ENCODE measurements at regions not wholly inside any gene's neighbourhood (a gene's known extent, or its start where the extent isn't known, plus 50 kb on each side); places are given as distances from the start of the nearest gene placed in this dataset.

DNA sequence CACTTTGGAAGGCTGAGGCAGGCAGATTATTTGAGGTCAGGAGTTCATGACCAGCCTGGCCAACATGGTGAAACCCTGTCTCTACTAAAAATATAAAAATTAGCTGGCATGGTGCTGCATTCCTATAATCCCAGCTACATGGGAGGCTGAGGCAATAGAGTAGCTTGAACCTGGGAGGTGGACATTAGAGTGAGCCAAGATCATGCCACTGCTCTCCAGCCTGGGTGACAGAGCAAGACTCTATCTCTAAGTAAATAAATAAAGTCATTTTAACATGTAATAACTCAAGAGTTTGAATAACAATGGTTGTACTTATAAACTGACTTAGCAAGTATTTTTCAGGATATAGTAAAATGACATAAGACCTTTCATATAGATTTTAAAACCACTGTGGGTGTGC lies 169.3 kb upstream of the FN1 start:
- Mint-ChIP-seq H3K4me1 (no peaks in the 10 kb centered on the region), H3K4me3 (no peak overlapping the region), H3K27me3 (peaks cover 0 to 4% (median 0%) of the 10 kb centered on the region in 5 donors), H3K9me3 (peaks cover 0 to 4% (median 0%) of the 10 kb centered on the region in 11 donors), H3K36me3 (no peaks in the 10 kb centered on the region), H3K27ac (no peak overlapping the region)
- Histone ChIP-seq H3K27me3 (ENCODE audit: control insufficient read depth in 2 of 2, insufficient read depth in 2 of 2, low read length in 2 of 2) (no peaks in the 10 kb centered on the region), H3K27ac (ENCODE audit: low read depth, low read length) (no peak overlapping the region), H3K4me3 (ENCODE audit: low read length) (no peak overlapping the region), H3K36me3 (ENCODE audit: control insufficient read depth in 2 of 3, insufficient read depth in 3 of 3, low read length in 3 of 3) (no peaks in the 10 kb centered on the region), H3K9me3 (ENCODE audit: control insufficient read depth in 2 of 3, low read length in 3 of 3) (no peaks in the 10 kb centered on the region), H3K4me1 (ENCODE audit: control insufficient read depth in 2 of 2, insufficient read depth in 2 of 2, low read length in 2 of 2) (no peaks in the 10 kb centered on the region)
- intact Hi-C loops (cut with micrococcal nuclease), result no loop called here
- ChIA-PET CTCF (no interaction called here), POLR2A (no interaction called here)
- no peak for ATAC-seq
- DNase-seq, result no peak

DNA sequence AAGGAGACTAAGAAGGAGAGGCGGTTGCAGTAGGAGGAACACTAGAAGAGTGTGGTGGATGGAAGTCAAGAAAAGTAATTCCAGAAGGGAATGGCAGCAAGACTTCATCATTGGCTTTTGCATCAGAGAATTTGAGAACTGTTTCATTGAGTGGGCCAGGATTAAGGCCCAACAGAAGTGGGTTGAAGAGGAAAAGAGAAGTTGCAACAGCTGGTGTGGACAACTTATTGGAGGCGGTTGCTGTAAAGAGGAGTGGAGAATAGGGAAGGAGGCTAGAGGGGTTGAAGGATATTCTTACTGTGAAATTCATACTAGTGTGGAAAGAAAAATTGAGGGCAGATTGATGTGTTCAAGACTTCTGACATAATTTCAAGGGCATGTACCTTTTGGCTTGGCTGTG lies 168.7 kb upstream of the FN1 start:
- Mint-ChIP-seq H3K27ac (no peak overlapping the region), H3K27me3 (peaks cover 0 to 4% (median 0%) of the 10 kb centered on the region in 5 donors), H3K9me3 (peaks cover 0 to 4% (median 0%) of the 10 kb centered on the region in 11 donors), H3K36me3 (no peaks in the 10 kb centered on the region), H3K4me1 (no peaks in the 10 kb centered on the region), H3K4me3 (no peak overlapping the region)
- ATAC-seq (no peak), DNase-seq (no peak)
- Histone ChIP-seq H3K4me3 (ENCODE audit: low read length) (no peak overlapping the region), H3K27me3 (ENCODE audit: control insufficient read depth in 2 of 2, insufficient read depth in 2 of 2, low read length in 2 of 2) (no peaks in the 10 kb centered on the region), H3K9me3 (ENCODE audit: control insufficient read depth in 2 of 3, low read length in 3 of 3) (no peaks in the 10 kb centered on the region), H3K4me1 (ENCODE audit: control insufficient read depth in 2 of 2, insufficient read depth in 2 of 2, low read length in 2 of 2) (no peaks in the 10 kb centered on the region), H3K27ac (ENCODE audit: low read depth, low read length) (no peak overlapping the region), H3K36me3 (ENCODE audit: control insufficient read depth in 2 of 3, insufficient read depth in 3 of 3, low read length in 3 of 3) (no peaks in the 10 kb centered on the region)
- ChIA-PET POLR2A (no interaction called here), CTCF (no interaction called here)
- intact Hi-C loops (cut with micrococcal nuclease), result no loop called here

DNA sequence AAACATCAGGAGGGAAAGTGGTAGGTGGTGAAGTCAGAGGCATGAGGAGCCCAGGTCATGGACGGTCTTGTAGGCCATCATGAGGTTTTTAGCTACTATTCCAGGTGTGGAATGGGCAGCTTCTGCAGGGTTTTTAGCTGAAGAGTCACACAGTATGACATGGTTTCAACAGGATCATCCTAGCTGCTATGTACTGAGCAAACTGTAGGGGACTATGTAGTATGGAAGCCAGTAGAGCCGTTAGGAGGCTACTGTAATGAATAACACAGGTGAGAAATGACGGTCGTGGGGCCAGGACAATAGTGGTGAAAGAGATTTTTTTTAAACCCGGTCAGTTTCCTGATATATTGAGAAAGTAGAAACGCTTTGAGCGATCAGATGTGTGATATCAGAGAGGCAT lies 167.6 kb upstream of the FN1 start:
- Histone ChIP-seq H3K27ac (ENCODE audit: low read depth, low read length) (no peak overlapping the region), H3K9me3 (ENCODE audit: control insufficient read depth in 2 of 3, low read length in 3 of 3) (no peaks in the 10 kb centered on the region), H3K4me1 (ENCODE audit: control insufficient read depth in 2 of 2, insufficient read depth in 2 of 2, low read length in 2 of 2) (no peaks in the 10 kb centered on the region), H3K27me3 (ENCODE audit: control insufficient read depth in 2 of 2, insufficient read depth in 2 of 2, low read length in 2 of 2) (no peaks in the 10 kb centered on the region), H3K36me3 (ENCODE audit: control insufficient read depth in 2 of 3, insufficient read depth in 3 of 3, low read length in 3 of 3) (no peaks in the 10 kb centered on the region), H3K4me3 (ENCODE audit: low read length) (no peak overlapping the region)
- peaks cover 0 to 4% (median 0%) of the 10 kb centered on the region in 5 donors for H3K27me3 Mint-ChIP-seq
- H3K4me3 Mint-ChIP-seq, result no peak overlapping the region
- H3K9me3 Mint-ChIP-seq, result peaks cover 0 to 4% (median 0%) of the 10 kb centered on the region in 11 donors
- no peak overlapping the region for H3K27ac Mint-ChIP-seq
- POLR2A ChIA-PET, result no interaction called here
- intact Hi-C loops (cut with micrococcal nuclease), result no loop called here
- CTCF ChIA-PET, result no interaction called here
- DNase-seq (no peak), ATAC-seq (no peak)
- H3K36me3 Mint-ChIP-seq, result no peaks in the 10 kb centered on the region
- H3K4me1 Mint-ChIP-seq, result no peaks in the 10 kb centered on the region

DNA sequence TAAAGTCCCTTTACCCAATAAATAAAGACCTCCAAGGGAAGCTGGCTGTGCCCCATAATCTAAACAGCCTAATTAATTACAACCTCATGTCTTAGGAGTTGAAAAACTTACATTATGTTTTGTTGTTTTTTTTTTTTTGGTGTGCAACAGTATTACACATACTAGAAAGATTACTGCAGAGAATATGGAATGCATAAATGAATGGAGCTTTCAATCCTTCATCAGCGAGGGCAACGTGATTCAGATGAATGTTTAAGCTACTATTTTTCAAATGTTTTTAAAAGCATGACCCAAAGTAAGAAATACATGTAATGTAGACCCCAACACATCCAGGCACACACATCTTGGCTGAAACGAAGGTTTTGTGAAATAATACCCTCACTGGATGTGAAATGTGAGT lies 167.1 kb upstream of the FN1 start:
- no peaks in the 10 kb centered on the region for H3K4me1 ChIP-seq (ENCODE audit: control insufficient read depth in 2 of 2, insufficient read depth in 2 of 2, low read length in 2 of 2)
- intact Hi-C loops (cut with micrococcal nuclease), result no loop called here
- Mint-ChIP-seq H3K36me3 (no peaks in the 10 kb centered on the region), H3K4me1 (no peaks in the 10 kb centered on the region), H3K9me3 (peaks cover 0 to 4% (median 0%) of the 10 kb centered on the region in 11 donors), H3K27ac (no peak overlapping the region), H3K4me3 (no peak overlapping the region), H3K27me3 (peaks cover 0 to 4% (median 0%) of the 10 kb centered on the region in 5 donors)
- no peaks in the 10 kb centered on the region for H3K36me3 ChIP-seq (ENCODE audit: control insufficient read depth in 2 of 3, insufficient read depth in 3 of 3, low read length in 3 of 3)
- H3K27me3 ChIP-seq (ENCODE audit: control insufficient read depth in 2 of 2, insufficient read depth in 2 of 2, low read length in 2 of 2), result no peaks in the 10 kb centered on the region
- H3K9me3 ChIP-seq (ENCODE audit: control insufficient read depth in 2 of 3, low read length in 3 of 3), result no peaks in the 10 kb centered on the region
- ATAC-seq (no peak), DNase-seq (no peak)
- H3K4me3 ChIP-seq (ENCODE audit: low read length), result no peak overlapping the region
- H3K27ac ChIP-seq (ENCODE audit: low read depth, low read length), result no peak overlapping the region
- CTCF ChIA-PET, result no interaction called here
- POLR2A ChIA-PET, result no interaction called here

- H3K4me1 Mint-ChIP-seq, result no peaks in the 10 kb centered on the region
- H3K27ac ChIP-seq (ENCODE audit: low read depth, low read length), result no peak overlapping the region
- peaks cover 0 to 4% (median 0%) of the 10 kb centered on the region in 5 donors for H3K27me3 Mint-ChIP-seq
- H3K4me1 ChIP-seq (ENCODE audit: control insufficient read depth in 2 of 2, insufficient read depth in 2 of 2, low read length in 2 of 2), result no peaks in the 10 kb centered on the region
- ATAC-seq (no peak), DNase-seq (no peak)
- no peaks in the 10 kb centered on the region for H3K27me3 ChIP-seq (ENCODE audit: control insufficient read depth in 2 of 2, insufficient read depth in 2 of 2, low read length in 2 of 2)
- no peaks in the 10 kb centered on the region for H3K9me3 ChIP-seq (ENCODE audit: control insufficient read depth in 2 of 3, low read length in 3 of 3)
- no peaks in the 10 kb centered on the region for H3K36me3 ChIP-seq (ENCODE audit: control insufficient read depth in 2 of 3, insufficient read depth in 3 of 3, low read length in 3 of 3)
- H3K27ac Mint-ChIP-seq, result no peak overlapping the region
- peaks cover 0 to 4% (median 0%) of the 10 kb centered on the region in 11 donors for H3K9me3 Mint-ChIP-seq
- ChIA-PET POLR2A (no interaction called here), CTCF (no interaction called here)
- no peak overlapping the region for H3K4me3 ChIP-seq (ENCODE audit: low read length)
- no peak overlapping the region for H3K4me3 Mint-ChIP-seq
- H3K36me3 Mint-ChIP-seq, result no peaks in the 10 kb centered on the region
- intact Hi-C loops (cut with micrococcal nuclease), result no loop called here
These were observed 166.3 kb upstream of the FN1 start for GRCh38 chr2:215601990-215602721.

- Histone ChIP-seq H3K4me1 (ENCODE audit: control insufficient read depth in 2 of 2, insufficient read depth in 2 of 2, low read length in 2 of 2) (no peaks in the 10 kb centered on the region), H3K27ac (ENCODE audit: low read depth, low read length) (no peak overlapping the region), H3K36me3 (ENCODE audit: control insufficient read depth in 2 of 3, insufficient read depth in 3 of 3, low read length in 3 of 3) (no peaks in the 10 kb centered on the region), H3K27me3 (ENCODE audit: control insufficient read depth in 2 of 2, insufficient read depth in 2 of 2, low read length in 2 of 2) (no peaks in the 10 kb centered on the region), H3K9me3 (ENCODE audit: control insufficient read depth in 2 of 3, low read length in 3 of 3) (no peaks in the 10 kb centered on the region), H3K4me3 (ENCODE audit: low read length) (no peak overlapping the region)
- Mint-ChIP-seq H3K4me3 (no peak overlapping the region), H3K27me3 (peaks cover 0 to 4% (median 0%) of the 10 kb centered on the region in 5 donors), H3K4me1 (no peaks in the 10 kb centered on the region), H3K27ac (no peak overlapping the region), H3K36me3 (no peaks in the 10 kb centered on the region), H3K9me3 (peaks cover 0 to 4% (median 0%) of the 10 kb centered on the region in 11 donors)
- ChIA-PET POLR2A (interaction anchor here (0.6 kb wide), 1 partner anchor 74 kb away, joined by 3 read pairs; no protein-coding TSS in a partner anchor), CTCF (no interaction called here)
- intact Hi-C loops (cut with micrococcal nuclease), result no loop called here
- DNase-seq (no peak), ATAC-seq (no peak)
These were observed 165.7 kb upstream of the FN1 start for GRCh38 chr2:215601526-215601925.

DNA sequence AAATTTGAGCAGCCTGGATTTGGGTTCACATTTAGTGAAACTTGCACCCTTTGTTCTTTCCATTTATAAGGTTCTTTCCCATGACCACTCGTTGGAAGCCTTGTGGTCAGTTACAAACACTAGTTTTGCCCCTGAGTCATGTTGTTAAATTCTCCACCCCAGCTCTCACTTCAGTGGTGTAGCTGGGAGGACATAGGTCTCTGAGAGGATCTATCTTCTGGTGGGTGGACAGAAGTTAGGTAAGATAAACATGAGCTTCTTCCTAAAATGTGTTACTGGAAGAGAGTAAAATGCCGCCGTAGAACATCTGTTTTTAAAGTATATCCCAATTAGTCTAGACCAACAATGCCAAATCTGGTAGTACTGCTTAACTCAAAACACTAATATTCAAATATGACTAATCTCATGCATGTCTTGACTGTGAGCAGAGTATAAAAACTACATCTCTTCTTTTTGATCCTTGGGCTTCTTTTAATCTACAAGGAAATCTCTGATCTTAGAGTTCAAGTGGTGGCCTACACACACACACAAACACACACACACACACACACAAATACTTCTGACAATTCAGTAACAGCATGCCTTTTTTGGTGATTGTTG lies 162.6 kb upstream of the FN1 start:
- H3K4me1 Mint-ChIP-seq, result no peaks in the 10 kb centered on the region
- H3K36me3 Mint-ChIP-seq, result no peaks in the 10 kb centered on the region
- ChIA-PET CTCF (no interaction called here), POLR2A (no interaction called here)
- intact Hi-C loops (cut with micrococcal nuclease), result no loop called here
- no peaks in the 10 kb centered on the region for H3K9me3 ChIP-seq (ENCODE audit: control insufficient read depth in 2 of 3, low read length in 3 of 3)
- H3K4me3 Mint-ChIP-seq, result no peak overlapping the region
- ATAC-seq (no peak), DNase-seq (no peak)
- no peaks in the 10 kb centered on the region for H3K27me3 ChIP-seq (ENCODE audit: control insufficient read depth in 2 of 2, insufficient read depth in 2 of 2, low read length in 2 of 2)
- H3K4me3 ChIP-seq (ENCODE audit: low read length), result no peak overlapping the region
- no peaks in the 10 kb centered on the region for H3K4me1 ChIP-seq (ENCODE audit: control insufficient read depth in 2 of 2, insufficient read depth in 2 of 2, low read length in 2 of 2)
- peaks cover 0 to 4% (median 0%) of the 10 kb centered on the region in 5 donors for H3K27me3 Mint-ChIP-seq
- H3K9me3 Mint-ChIP-seq, result no peaks in the 10 kb centered on the region
- H3K27ac ChIP-seq (ENCODE audit: low read depth, low read length), result no peak overlapping the region
- no peak overlapping the region for H3K27ac Mint-ChIP-seq
- no peaks in the 10 kb centered on the region for H3K36me3 ChIP-seq (ENCODE audit: control insufficient read depth in 2 of 3, insufficient read depth in 3 of 3, low read length in 3 of 3)

All from naive thymus-derived CD4-positive, alpha-beta T cell (primary cell).